IMR-90 (cell line): ENCODE measurements at regions not wholly inside any gene's neighbourhood (a gene's known extent, or its start where the extent isn't known, plus 50 kb on each side); places are given as distances from the start of the nearest gene placed in this dataset.

Experiments
- ATAC-seq: fragments of 200-7000 bp; cut with Tn5 transposase; 2 replicates; pipeline ENCODE4 v1.9.1; 2020; ENCODE audit warnings: low read depth, mild to moderate bottlenecking, moderate library complexity
- BruUV-seq: library from RNA; stranded (reverse); fragments of 400-500 nt; replicated peaks from 2 replicates; lab custom pipeline; 2021; lab: Mats Ljungman, UMichigan
- CTCF ChIA-PET: fragments of 300-600 bp; formaldehyde crosslinking; extraction: SDS; loops from one replicate; lab custom pipeline; 2021; ENCODE audit warnings: antibody characterized with exemption; lab: Yijun Ruan, JAX
- POLR2A ChIA-PET: fragments of 300-600 bp; sonication (Branson Sonifier 250); formaldehyde crosslinking; loops from one replicate; lab custom pipeline; 2022; ENCODE audit warnings: antibody characterized with exemption; ENCODE audit not compliant: unreplicated experiment; lab: Charles Lee
- DNase-seq: peaks from one replicate; pipeline ENCODE4 v3.0.0; 2013
- H2AFZ ChIP-seq: replicated peaks from 2 replicates; pipeline ENCODE3; 2013; ENCODE audit warnings: low read length, mild to moderate bottlenecking; ENCODE audit not compliant: poor library complexity
- H2AK5ac ChIP-seq: 2 replicates; pipeline ENCODE4 v1.6.1; 2013; ENCODE audit warnings: low read depth, low read length, inconsistent platforms
- H2AK9ac ChIP-seq: replicated peaks from 2 replicates; pipeline ENCODE3; 2013; ENCODE audit warnings: mild to moderate bottlenecking, low read depth, low read length, moderate library complexity; ENCODE audit not compliant: poor library complexity
- H2BK120ac ChIP-seq: 2 replicates; pipeline ENCODE4 v1.6.1; 2013; ENCODE audit warnings: low read depth, low read length, inconsistent platforms
- H2BK15ac ChIP-seq: 3 replicates; pipeline ENCODE4 v1.6.1; 2013; ENCODE audit warnings: low read depth, low read length, inconsistent platforms
- H2BK20ac ChIP-seq: 2 replicates; pipeline ENCODE4 v1.6.1; 2013; ENCODE audit warnings: low read depth, mild to moderate bottlenecking, inconsistent platforms, low read length, moderate library complexity
- H2BK5ac ChIP-seq: 2 replicates; pipeline ENCODE4 v1.6.1; 2013; ENCODE audit warnings: mild to moderate bottlenecking, low read depth, low read length, inconsistent platforms; ENCODE audit not compliant: poor library complexity, severe bottlenecking
- H3K14ac ChIP-seq: replicated peaks from 2 replicates; pipeline ENCODE4 v1.6.1; 2013; ENCODE audit warnings: low read depth, low read length, inconsistent platforms
- H3K18ac ChIP-seq: 2 replicates; pipeline ENCODE4 v1.6.1; 2013; ENCODE audit warnings: low read depth, low read length, control low read depth
- H3K23ac ChIP-seq: 2 replicates; pipeline ENCODE4 v1.6.1; 2013; ENCODE audit warnings: low read depth, low read length, inconsistent platforms
- H3K27ac ChIP-seq: 2 replicates; pipeline ENCODE4 v1.5.1; 2013; ENCODE audit warnings: mild to moderate bottlenecking, control low read depth, low read length; ENCODE audit not compliant: insufficient read depth
- H3K27me3 ChIP-seq: 2 replicates; pipeline ENCODE4 v1.6.1; 2013; ENCODE audit warnings: low read length; ENCODE audit not compliant: control insufficient read depth, insufficient read depth
- H3K36me3 ChIP-seq: 2 replicates; pipeline ENCODE4 v1.6.1; 2013; ENCODE audit warnings: low read length, mixed read lengths; ENCODE audit not compliant: control insufficient read depth, insufficient read depth
- H3K4ac ChIP-seq: 2 replicates; pipeline ENCODE4 v1.6.1; 2013; ENCODE audit warnings: low read depth, low read length, inconsistent platforms
- H3K4me1 ChIP-seq: 2 replicates; pipeline ENCODE4 v1.6.1; 2013; ENCODE audit warnings: low read length, mixed read lengths; ENCODE audit not compliant: control insufficient read depth, insufficient read depth
- H3K4me2 ChIP-seq: 2 replicates; pipeline ENCODE4 v1.6.1; 2013; ENCODE audit warnings: low read depth, mild to moderate bottlenecking, control low read depth, low read length, moderate library complexity
- H3K4me3 ChIP-seq: 2 replicates; pipeline ENCODE4 v1.5.1; 2013; ENCODE audit warnings: low read depth, mild to moderate bottlenecking, control low read depth, low read length, moderate library complexity; ENCODE audit not compliant: insufficient read depth
- H3K56ac ChIP-seq: 2 replicates; pipeline ENCODE4 v1.6.1; 2013; ENCODE audit warnings: low read length, inconsistent platforms; ENCODE audit not compliant: insufficient read depth; ENCODE audit errors: extremely low read depth
- H3K79me1 ChIP-seq, 2 experiments: 2 replicates each; pipeline ENCODE4 v1.6.1; 2013; ENCODE audit warnings: low read length in 2 of 2, inconsistent platforms in 1 of 2, low read depth in 1 of 2
- H3K9ac ChIP-seq: 2 replicates; pipeline ENCODE4 v1.6.1; 2013; ENCODE audit warnings: low read depth, low read length, control low read depth
- H3K9me1 ChIP-seq: 2 replicates; pipeline ENCODE4 v1.6.1; 2013; ENCODE audit warnings: low read length, inconsistent platforms; ENCODE audit not compliant: insufficient read depth
- H3K9me3 ChIP-seq: 2 replicates; pipeline ENCODE4 v1.6.1; 2013; ENCODE audit warnings: low read length; ENCODE audit not compliant: control insufficient read depth, insufficient read depth
- H4K20me1 ChIP-seq: 2 replicates; pipeline ENCODE4 v1.6.1; 2013; ENCODE audit warnings: low read length, inconsistent platforms; ENCODE audit not compliant: insufficient read depth
- H4K5ac ChIP-seq: 2 replicates; pipeline ENCODE4 v1.6.1; 2013; ENCODE audit warnings: mild to moderate bottlenecking, low read depth, low read length, control low read depth
- H4K8ac ChIP-seq, 2 experiments: 2 replicates each; pipeline ENCODE4 v1.6.1; 2013; ENCODE audit warnings: low read depth in 2 of 2, low read length in 2 of 2, control low read depth in 1 of 2, inconsistent platforms in 1 of 2
- H4K91ac ChIP-seq: 2 replicates; pipeline ENCODE4 v1.6.1; 2013; ENCODE audit warnings: low read depth, low read length, inconsistent platforms; ENCODE audit not compliant: insufficient read depth
- CTCF ChIP-seq: conservative IDR thresholded peaks from 2 replicates; pipeline ENCODE4 v1.5.1; 2012; ENCODE audit warnings: mild to moderate bottlenecking, low read depth, low read length, improper control_type of control experiment
- MAFK ChIP-seq: IDR thresholded peaks from 2 replicates; pipeline ENCODE4 v1.6.1; 2012; ENCODE audit warnings: low read depth, low read length, improper control_type of control experiment
- NFE2L2 ChIP-seq: fragments of 150-350 bp; IDR thresholded peaks from 2 replicates; pipeline ENCODE4 v1.6.1; 2016; ENCODE audit warnings: low read depth, mild to moderate bottlenecking, low read length
- RAD21 ChIP-seq: IDR thresholded peaks from 2 replicates; pipeline ENCODE4 v1.6.1; 2012; ENCODE audit warnings: low read length, improper control_type of control experiment
- RCOR1 ChIP-seq: IDR thresholded peaks from 2 replicates; pipeline ENCODE4 v1.6.1; 2012; ENCODE audit warnings: mild to moderate bottlenecking, low read length, improper control_type of control experiment; ENCODE audit not compliant: insufficient replicate concordance
- RFX5 ChIP-seq: IDR thresholded peaks from 2 replicates; pipeline ENCODE4 v1.8.0; 2012; ENCODE audit warnings: low read depth, mild to moderate bottlenecking, low read length, moderate library complexity
- SMC3 ChIP-seq: fragments of 150-350 bp; IDR thresholded peaks from 2 replicates; pipeline ENCODE4 v1.6.1; 2016; ENCODE audit warnings: low read depth, mild to moderate bottlenecking, antibody characterized with exemption, low read length, moderate library complexity
- USF2 ChIP-seq: fragments of 150-350 bp; IDR thresholded peaks from 2 replicates; pipeline ENCODE4 v1.6.1; 2017; ENCODE audit warnings: mild to moderate bottlenecking, antibody characterized with exemption, low read length, low read depth
- WGBS, 2 experiments: methylation state at CpG; one replicate each; pipeline versions ENCODE4 v1.1.5 to v1.1.7; 2013; ENCODE audit warnings: missing lambda C conversion rate in 2 of 2; ENCODE audit not compliant: insufficient read length in 1 of 2; ENCODE audit errors: extremely low coverage in 2 of 2; 5-methylcytosine and 5-hydroxymethylcytosine counted together
- dilution Hi-C: fragments of 300-500 bp; cut with HindIII; formaldehyde crosslinking; loops from one replicate; pipeline ENCODE4 v1.14.3; 2018; ENCODE audit warnings: low sequenced_read_pairs; ENCODE audit not compliant: unreplicated experiment
- in situ Hi-C: fragments of 300-500 bp; cut with MboI; formaldehyde crosslinking; loops from 3 replicates; pipeline ENCODE4 v1.14.3; 2019; ENCODE audit warnings: low sequenced_read_pairs, inconsistent platforms, mixed read lengths
- intact Hi-C: fragments of 100-400 bp; cut with micrococcal nuclease; formaldehyde crosslinking; loops from 2 replicates; pipeline ENCODE4 v1.10.0; 2022

GRCh38 chr4:36709991-36710390, 428.6 kb downstream of the DTHD1 start:
- Histone ChIP-seq H3K79me1 (no peaks in the 10 kb centered on the region), H2BK120ac (no peak overlapping the region), H3K27ac (no peak overlapping the region), H3K4me3 (no peak overlapping the region), H4K8ac (no peak overlapping the region), H2BK20ac (no peak overlapping the region), H2AK9ac (no peak overlapping the region), H3K18ac (no peak overlapping the region), H3K23ac (no peak overlapping the region), H3K56ac (no peak overlapping the region), H3K9me1 (no peaks in the 10 kb centered on the region), H3K36me3 (no peaks in the 10 kb centered on the region), H3K4me2 (no peak overlapping the region), H3K4me1 (no peaks in the 10 kb centered on the region), H3K4ac (no peak overlapping the region), H4K5ac (no peak overlapping the region), H3K9me3 (no peaks in the 10 kb centered on the region), H2AK5ac (no peak overlapping the region), H2BK15ac (no peak overlapping the region), H3K27me3 (no peaks in the 10 kb centered on the region), H4K91ac (no peak overlapping the region), H2AFZ (no peak overlapping the region), H3K9ac (no peak overlapping the region), H4K20me1 (no peaks in the 10 kb centered on the region), H2BK5ac (no peak overlapping the region), H3K14ac (no peak overlapping the region)
- no TSS peak for BruUV-seq
- ChIA-PET POLR2A (no interaction called here), CTCF (no interaction called here)
- intact Hi-C loops, result no loop called here
- DNase-seq (no peak), ATAC-seq (no peak)
- dilution Hi-C loops, result no loop called here
- TF ChIP-seq CTCF (no peak), RAD21 (no peak), RCOR1 (no peak), NFE2L2 (no peak), MAFK (no peak), RFX5 (no peak), USF2 (no peak), SMC3 (no peak)
- 20% methylated on average over 1 of the region's 4 CpGs; no CpG with 5 or more reads in 1 of the 2 experiments for WGBS, 2 experiments
- in situ Hi-C loops, result no loop called here
